CD4-positive, alpha-beta T cell treated with Interleukin-6 for 4 hours (primary cell): ENCODE measurements at regions not wholly inside any gene's neighbourhood (a gene's known extent, or its start where the extent isn't known, plus 50 kb on each side); places are given as distances from the start of the nearest gene placed in this dataset.

Experiments
- DNase-seq: peaks from one replicate; pipeline ENCODE4 v3.0.0-alpha.2; 2020; ENCODE audit warnings: mixed read lengths

GRCh38 chr1:84759756-84760155 lies 69.5 kb upstream of the SSX2IP start:
- DNase-seq = no peak

DNA sequence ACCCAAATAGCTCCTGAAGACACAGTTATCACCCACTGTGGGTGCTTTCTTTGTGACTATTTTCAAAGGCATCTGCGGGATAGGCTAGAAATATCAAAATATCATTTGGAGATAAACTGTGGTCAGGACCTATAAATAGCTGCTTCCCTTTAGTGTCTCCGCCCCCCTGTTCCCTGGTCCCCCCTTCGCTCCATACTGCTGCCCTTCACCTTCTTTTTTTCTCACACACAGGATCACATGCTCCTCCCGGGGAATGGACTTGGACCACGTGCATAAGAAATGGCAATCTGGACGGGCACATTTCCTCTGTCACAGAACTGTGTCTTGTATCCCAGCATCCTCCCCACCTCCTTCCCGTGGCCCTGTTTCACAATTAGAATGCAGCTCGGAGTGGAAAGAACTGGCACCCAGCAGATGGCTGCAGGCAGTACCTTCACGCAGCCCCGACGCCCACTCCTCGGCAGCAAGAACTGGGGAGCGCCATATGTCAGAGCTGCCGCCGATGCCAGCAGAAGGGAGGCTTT lies 68.8 kb upstream of the SSX2IP start:
- no peak for DNase-seq

DNA sequence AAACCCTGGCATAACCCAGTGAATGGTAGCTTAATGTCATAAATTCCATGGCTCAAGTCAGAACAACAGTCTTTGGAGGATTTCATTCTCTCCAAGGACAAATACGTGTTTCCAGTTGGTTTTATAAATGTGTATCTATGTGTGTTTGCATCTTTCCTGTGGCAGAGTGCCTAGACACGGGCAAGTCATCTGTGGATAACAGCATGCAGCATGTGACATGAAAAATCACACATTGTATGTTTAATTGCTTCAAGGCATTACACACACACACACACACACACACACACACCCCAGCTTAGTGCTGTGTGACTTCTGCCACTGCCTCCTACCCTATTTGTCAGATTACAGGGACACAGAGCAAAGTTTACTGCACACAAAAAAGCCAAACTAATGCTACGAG lies 68.2 kb upstream of the SSX2IP start:
- no peak for DNase-seq

DNA sequence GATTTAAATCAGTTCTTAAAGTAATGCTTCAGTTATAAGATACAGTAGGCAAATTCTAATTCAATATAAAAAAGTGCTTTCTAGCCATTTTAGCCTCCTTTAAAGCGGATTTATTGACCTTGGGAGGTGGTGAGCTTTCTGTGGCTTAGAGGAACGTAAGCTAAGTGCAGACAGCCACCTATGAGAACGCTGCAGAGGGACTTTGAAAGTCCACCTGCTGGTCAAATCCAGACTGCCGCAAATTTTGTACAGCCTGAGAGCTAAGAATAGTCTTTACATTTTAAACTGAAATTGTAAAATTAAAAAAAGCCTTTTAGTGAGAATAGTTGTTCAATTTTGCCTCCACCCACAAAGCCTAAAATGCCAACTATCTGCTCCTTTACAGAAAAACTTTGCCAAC lies 67.0 kb upstream of the SSX2IP start:
- DNase-seq = no peak

DNA sequence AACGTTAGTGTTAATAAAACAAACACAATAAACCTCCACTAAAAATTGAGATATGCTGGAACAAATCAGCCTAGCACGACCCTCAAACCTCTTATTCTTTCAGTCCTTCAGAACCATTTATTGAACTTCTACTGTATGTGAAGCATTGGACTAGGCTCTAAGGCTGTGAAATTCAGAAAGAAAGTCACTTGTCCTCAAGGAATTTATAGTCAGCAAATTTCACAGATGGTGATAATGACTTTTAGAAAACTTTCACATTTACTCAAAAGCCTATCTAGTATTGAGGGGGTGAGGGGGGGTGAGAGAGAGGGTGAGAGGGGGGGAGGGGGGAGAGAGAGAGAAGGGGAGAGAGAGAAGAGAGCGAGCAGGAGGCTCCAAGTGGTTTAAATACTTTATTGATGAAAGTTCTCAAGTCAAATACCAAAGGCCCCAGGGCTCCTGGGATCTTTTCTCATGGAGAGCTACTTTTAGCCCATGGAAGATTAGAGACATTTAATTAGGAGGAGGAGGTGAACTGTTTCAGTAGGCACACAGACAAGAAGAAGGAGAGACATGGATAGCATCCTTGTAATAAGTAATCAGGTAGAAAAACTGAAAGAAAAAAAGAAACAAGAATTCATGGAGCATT lies 66.3 kb upstream of the SSX2IP start:
- no peak for DNase-seq

- no peak for DNase-seq
Observed at GRCh38 chr1:84756001-84756400, 65.7 kb upstream of the SSX2IP start.

DNA sequence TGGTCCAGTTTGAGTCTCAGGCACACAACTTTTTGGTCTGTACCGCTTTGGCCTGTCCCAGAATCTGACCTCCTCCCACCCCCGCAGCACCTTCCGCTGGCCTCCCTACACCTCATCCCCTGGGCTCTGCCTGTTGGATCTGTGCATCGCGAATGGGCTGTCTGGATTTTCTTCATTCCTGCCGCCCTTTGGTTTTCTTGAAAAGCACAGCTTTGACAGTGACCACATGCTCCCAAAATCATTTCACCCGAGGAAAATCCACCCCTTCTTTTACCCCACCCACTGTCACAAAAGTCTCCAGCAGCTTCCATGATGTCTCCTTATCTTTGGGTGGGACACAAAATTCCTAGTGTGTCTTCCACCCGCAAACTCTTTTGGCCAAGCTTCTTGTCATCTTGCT lies 65.0 kb upstream of the SSX2IP start:
- no peak for DNase-seq

DNA sequence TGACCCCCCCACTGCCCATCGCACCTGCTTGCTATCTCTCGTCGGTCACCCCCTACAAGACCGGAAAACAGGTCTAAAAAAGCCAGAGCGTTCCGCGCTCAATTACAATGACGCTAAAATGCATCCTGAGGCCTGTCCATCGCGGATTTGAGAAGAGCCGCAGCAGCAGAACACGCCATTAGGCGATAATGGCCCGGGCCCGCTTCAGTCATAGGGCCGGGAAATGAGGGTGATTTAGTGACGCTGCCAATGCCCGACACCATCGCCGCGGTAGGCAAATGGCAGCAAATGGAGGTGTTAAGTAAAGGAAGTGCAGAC lies 64.1 kb upstream of the SSX2IP start:
- DNase-seq = no peak

GRCh38 chr1:84753516-84754385 lies 63.5 kb upstream of the SSX2IP start:
- peak; percentile 85 for DNase-seq

DNA sequence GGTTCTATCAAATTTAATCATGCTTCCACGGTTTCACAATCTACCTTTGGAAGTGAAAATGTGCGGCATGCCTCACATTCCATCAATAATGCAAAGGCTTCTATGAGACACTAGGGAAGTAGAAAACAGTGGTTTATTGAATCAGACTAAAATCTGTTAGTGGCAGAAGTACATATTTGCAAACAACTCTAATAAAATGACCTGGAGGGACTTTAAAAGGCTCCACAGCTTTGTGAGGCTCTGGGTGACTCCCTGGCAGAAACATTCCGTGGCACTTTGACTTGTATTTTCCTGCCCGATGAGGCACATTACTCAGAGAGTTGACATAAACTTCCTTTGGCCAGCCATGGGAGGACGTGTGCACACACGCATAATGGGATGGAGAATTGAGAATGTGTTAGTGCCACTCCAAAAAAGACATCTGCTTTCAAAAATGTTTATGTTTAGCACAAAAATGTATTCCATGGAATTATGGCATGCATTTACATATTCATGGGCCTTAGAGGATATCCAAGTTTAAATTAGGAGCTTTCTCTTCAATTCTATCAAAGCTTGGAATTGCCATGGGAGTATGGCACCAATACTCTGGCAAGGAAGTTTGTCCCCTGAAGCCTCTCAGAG lies 60.0 kb upstream of the SSX2IP start:
- DNase-seq = no peak

GRCh38 chr1:84749427-84749826 lies 59.2 kb upstream of the SSX2IP start:
- DNase-seq = no peak

DNA sequence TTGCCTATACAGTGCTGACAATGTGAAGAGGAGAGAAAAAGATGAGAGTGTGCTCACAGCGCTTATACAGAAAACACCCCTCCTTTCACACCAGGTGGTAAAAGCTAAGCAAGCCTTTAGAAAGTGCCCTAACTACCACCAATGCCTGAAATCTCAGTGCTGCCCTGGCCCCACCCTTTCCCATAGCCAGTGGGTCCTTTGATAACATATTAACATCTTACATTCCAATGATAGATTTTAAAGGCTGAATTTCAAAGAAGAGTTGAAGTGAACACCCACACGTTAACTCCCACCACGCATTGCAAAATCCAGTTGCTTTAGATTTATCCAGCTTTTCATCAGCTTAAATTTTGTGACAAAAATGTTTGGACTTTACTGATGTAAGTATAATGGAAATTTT lies 58.1 kb upstream of the SSX2IP start:
- DNase-seq = no peak

DNA sequence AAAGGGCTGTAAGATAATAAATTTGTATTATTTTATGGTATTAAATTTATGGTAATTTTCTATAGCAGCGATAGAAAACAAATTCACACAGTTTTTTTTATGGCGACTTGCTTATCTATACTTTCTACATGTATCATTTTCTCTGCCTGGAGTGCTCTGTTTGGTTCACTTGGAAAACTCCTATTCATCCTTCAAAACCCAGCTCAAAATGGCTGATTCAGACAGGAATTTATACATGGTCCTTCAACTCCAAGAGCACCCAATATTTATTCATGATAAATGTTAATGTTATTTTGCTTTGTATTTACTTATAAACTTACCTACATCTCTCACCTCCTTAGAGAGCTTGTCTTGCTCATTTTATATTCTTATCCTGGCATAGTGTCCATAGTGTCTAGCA lies 55.6 kb upstream of the SSX2IP start:
- no peak for DNase-seq

GRCh38 chr1:84743896-84744295 lies 53.6 kb upstream of the SSX2IP start:
- no peak for DNase-seq

DNA sequence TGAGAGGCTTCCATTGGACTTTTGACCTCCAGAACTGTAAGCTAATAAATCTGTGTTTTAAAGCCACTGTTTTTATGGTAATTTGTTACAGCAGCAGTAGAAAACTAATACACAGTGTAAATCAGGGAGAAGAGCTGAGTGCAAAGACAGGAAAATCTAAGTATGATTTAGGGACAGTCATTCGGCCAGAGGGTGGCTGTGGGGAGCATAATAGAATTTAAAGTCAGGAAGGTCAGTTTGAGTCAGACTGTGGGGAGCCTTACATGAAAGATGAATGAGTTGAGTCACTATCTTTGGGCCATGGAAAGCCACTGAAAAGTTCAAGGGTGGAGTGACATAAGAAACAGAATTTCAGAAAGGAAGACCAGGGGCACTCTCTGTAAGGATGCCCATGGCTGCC lies 52.4 kb upstream of the SSX2IP start:
- no peak for DNase-seq

- DNase-seq = no peak
Observed at GRCh38 chr1:84740050-84740714, 49.9 kb upstream of the SSX2IP start.
